Keratinocyte (primary cell): ENCODE measurements at regions not wholly inside any gene's neighbourhood (a gene's known extent, or its start where the extent isn't known, plus 50 kb on each side); places are given as distances from the start of the nearest gene placed in this dataset.

Experiments used
- EZH2 ChIP-seq: IDR thresholded peaks from one replicate; pipeline ENCODE4 v1.6.1; 2012; ENCODE audit warnings: inconsistent platforms, mild to moderate bottlenecking, low read length, moderate library complexity
- TF ChIP-seq, protein P1 (sequence below), 3 experiments: IDR thresholded peaks in 1 of 3; conservative IDR thresholded peaks in 1 of 3; optimal IDR thresholded peaks in 1 of 3; 2 replicates in 2 of 3; 3 replicates in 1 of 3; pipeline versions ENCODE3 to v1.5.1; 2011; ENCODE audit warnings: low read length in 3 of 3, mild to moderate bottlenecking in 3 of 3, moderate library complexity in 2 of 3, control low read depth in 1 of 3, inconsistent platforms in 1 of 3; ENCODE audit not compliant: insufficient read depth in 2 of 3; ENCODE audit errors: extremely low read depth in 1 of 3

DNA sequence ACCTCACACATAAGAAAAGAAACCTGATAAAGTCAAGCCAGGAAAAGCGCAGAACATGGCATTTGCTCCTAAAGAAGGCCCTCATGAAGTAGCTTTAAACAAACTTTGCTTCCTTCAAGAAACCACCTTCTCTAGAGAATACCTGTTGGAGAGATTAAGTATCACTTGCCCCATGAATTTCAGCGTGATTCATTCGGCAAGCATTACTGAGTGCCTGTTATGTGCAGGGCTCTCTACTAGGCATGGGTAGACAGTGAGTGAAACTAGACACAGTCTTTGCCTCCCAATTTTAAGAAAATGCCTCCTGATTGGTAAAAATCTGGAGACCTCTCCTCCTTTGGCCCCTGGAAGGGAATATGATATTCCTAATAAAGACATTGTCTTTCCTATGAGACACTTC, 475.8 kb upstream of the NBEA start:
- TF ChIP-seq, protein P1, sequence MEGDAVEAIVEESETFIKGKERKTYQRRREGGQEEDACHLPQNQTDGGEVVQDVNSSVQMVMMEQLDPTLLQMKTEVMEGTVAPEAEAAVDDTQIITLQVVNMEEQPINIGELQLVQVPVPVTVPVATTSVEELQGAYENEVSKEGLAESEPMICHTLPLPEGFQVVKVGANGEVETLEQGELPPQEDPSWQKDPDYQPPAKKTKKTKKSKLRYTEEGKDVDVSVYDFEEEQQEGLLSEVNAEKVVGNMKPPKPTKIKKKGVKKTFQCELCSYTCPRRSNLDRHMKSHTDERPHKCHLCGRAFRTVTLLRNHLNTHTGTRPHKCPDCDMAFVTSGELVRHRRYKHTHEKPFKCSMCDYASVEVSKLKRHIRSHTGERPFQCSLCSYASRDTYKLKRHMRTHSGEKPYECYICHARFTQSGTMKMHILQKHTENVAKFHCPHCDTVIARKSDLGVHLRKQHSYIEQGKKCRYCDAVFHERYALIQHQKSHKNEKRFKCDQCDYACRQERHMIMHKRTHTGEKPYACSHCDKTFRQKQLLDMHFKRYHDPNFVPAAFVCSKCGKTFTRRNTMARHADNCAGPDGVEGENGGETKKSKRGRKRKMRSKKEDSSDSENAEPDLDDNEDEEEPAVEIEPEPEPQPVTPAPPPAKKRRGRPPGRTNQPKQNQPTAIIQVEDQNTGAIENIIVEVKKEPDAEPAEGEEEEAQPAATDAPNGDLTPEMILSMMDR (optimal IDR thresholded peaks at IDR 0.05 in 1 of 3, IDR thresholded peaks at IDR 0.05 in 1 of 3, conservative IDR thresholded peaks at IDR 0.05 in 1 of 3; ENCODE audit: extremely low read depth in 1 of 3, insufficient read depth in 2 of 3, low read length in 3 of 3): no peak
- TF ChIP-seq EZH2: no peak
